ENCODE measurements at regions not wholly inside any gene's neighbourhood (a gene's known extent, or its start where the extent isn't known, plus 50 kb on each side); places are given as distances from the start of the nearest gene placed in this dataset.

GRCh38 chr4:177057186-177057585 is 252.5 kb upstream of the NEIL3 start:
- no peaks in the 10 kb centered on the region for H3K36me3 ChIP-seq (ENCODE audit: insufficient read depth, low read depth, low read length)
- no peaks in the 10 kb centered on the region for H3K27me3 ChIP-seq (ENCODE audit: insufficient read depth, low read length)
- no peaks in the 10 kb centered on the region for H3K9me3 ChIP-seq (ENCODE audit: insufficient read depth, low read depth, low read length)
- H3K9ac ChIP-seq (ENCODE audit: low read depth, low read length), result no peak overlapping the region
- no peak overlapping the region for H3K4me3 ChIP-seq (ENCODE audit: low read length)
- no peak overlapping the region for H3K27ac ChIP-seq (ENCODE audit: low read length)
- no peaks in the 10 kb centered on the region for H3K4me1 ChIP-seq (ENCODE audit: insufficient read depth, low read length)

GRCh38 chr4:177064116-177064515 is 245.6 kb upstream of the NEIL3 start:
- Histone ChIP-seq H3K4me1 (ENCODE audit: insufficient read depth, low read length) (no peaks in the 10 kb centered on the region), H3K36me3 (ENCODE audit: insufficient read depth, low read depth, low read length) (no peaks in the 10 kb centered on the region), H3K27me3 (ENCODE audit: insufficient read depth, low read length) (no peaks in the 10 kb centered on the region), H3K9me3 (ENCODE audit: insufficient read depth, low read depth, low read length) (no peaks in the 10 kb centered on the region), H3K27ac (ENCODE audit: low read length) (no peak overlapping the region), H3K4me3 (ENCODE audit: low read length) (no peak overlapping the region), H3K9ac (ENCODE audit: low read depth, low read length) (no peak overlapping the region)

GRCh38 chr4:177064729-177065394 is 244.8 kb upstream of the NEIL3 start:
- Histone ChIP-seq H3K27me3 (ENCODE audit: insufficient read depth, low read length) (no peaks in the 10 kb centered on the region), H3K9ac (ENCODE audit: low read depth, low read length) (no peak overlapping the region), H3K9me3 (ENCODE audit: insufficient read depth, low read depth, low read length) (no peaks in the 10 kb centered on the region), H3K4me1 (ENCODE audit: insufficient read depth, low read length) (no peaks in the 10 kb centered on the region), H3K27ac (ENCODE audit: low read length) (no peak overlapping the region), H3K4me3 (ENCODE audit: low read length) (no peak overlapping the region), H3K36me3 (ENCODE audit: insufficient read depth, low read depth, low read length) (no peaks in the 10 kb centered on the region)

- H3K4me1 ChIP-seq (ENCODE audit: insufficient read depth, low read length), result no peaks in the 10 kb centered on the region
- H3K4me3 ChIP-seq (ENCODE audit: low read length), result no peak overlapping the region
- no peak overlapping the region for H3K9ac ChIP-seq (ENCODE audit: low read depth, low read length)
- H3K9me3 ChIP-seq (ENCODE audit: insufficient read depth, low read depth, low read length), result no peaks in the 10 kb centered on the region
- no peak overlapping the region for H3K27ac ChIP-seq (ENCODE audit: low read length)
- no peaks in the 10 kb centered on the region for H3K36me3 ChIP-seq (ENCODE audit: insufficient read depth, low read depth, low read length)
- H3K27me3 ChIP-seq (ENCODE audit: insufficient read depth, low read length), result no peaks in the 10 kb centered on the region
These were observed 242.9 kb upstream of the NEIL3 start for GRCh38 chr4:177066746-177067145.

- H3K9ac ChIP-seq (ENCODE audit: low read depth, low read length), result no peak overlapping the region
- no peaks in the 10 kb centered on the region for H3K9me3 ChIP-seq (ENCODE audit: insufficient read depth, low read depth, low read length)
- H3K4me3 ChIP-seq (ENCODE audit: low read length), result no peak overlapping the region
- no peak overlapping the region for H3K27ac ChIP-seq (ENCODE audit: low read length)
- no peaks in the 10 kb centered on the region for H3K4me1 ChIP-seq (ENCODE audit: insufficient read depth, low read length)
- no peaks in the 10 kb centered on the region for H3K27me3 ChIP-seq (ENCODE audit: insufficient read depth, low read length)
- no peaks in the 10 kb centered on the region for H3K36me3 ChIP-seq (ENCODE audit: insufficient read depth, low read depth, low read length)
These were observed 239.1 kb upstream of the NEIL3 start for GRCh38 chr4:177070533-177071058.

- Histone ChIP-seq H3K9me3 (ENCODE audit: insufficient read depth, low read depth, low read length) (no peaks in the 10 kb centered on the region), H3K4me1 (ENCODE audit: insufficient read depth, low read length) (no peaks in the 10 kb centered on the region), H3K27me3 (ENCODE audit: insufficient read depth, low read length) (no peaks in the 10 kb centered on the region), H3K4me3 (ENCODE audit: low read length) (no peak overlapping the region), H3K27ac (ENCODE audit: low read length) (no peak overlapping the region), H3K36me3 (ENCODE audit: insufficient read depth, low read depth, low read length) (no peaks in the 10 kb centered on the region), H3K9ac (ENCODE audit: low read depth, low read length) (no peak overlapping the region)
These were observed 232.3 kb upstream of the NEIL3 start for GRCh38 chr4:177077095-177077971.

GRCh38 chr4:177079327-177079726 is 230.3 kb upstream of the NEIL3 start:
- Histone ChIP-seq H3K9me3 (ENCODE audit: insufficient read depth, low read depth, low read length) (no peaks in the 10 kb centered on the region), H3K4me1 (ENCODE audit: insufficient read depth, low read length) (peaks cover 5% of the 10 kb centered on the region; the same call in 1 of the 2 replicates), H3K27me3 (ENCODE audit: insufficient read depth, low read length) (no peaks in the 10 kb centered on the region), H3K9ac (ENCODE audit: low read depth, low read length) (no peak overlapping the region), H3K27ac (ENCODE audit: low read length) (no peak overlapping the region), H3K4me3 (ENCODE audit: low read length) (no peak overlapping the region), H3K36me3 (ENCODE audit: insufficient read depth, low read depth, low read length) (no peaks in the 10 kb centered on the region)

- no peak overlapping the region for H3K27ac ChIP-seq (ENCODE audit: low read length)
- H3K36me3 ChIP-seq (ENCODE audit: insufficient read depth, low read depth, low read length), result no peaks in the 10 kb centered on the region
- no peak overlapping the region for H3K9ac ChIP-seq (ENCODE audit: low read depth, low read length)
These were observed 229.3 kb upstream of the NEIL3 start for GRCh38 chr4:177080388-177080787.

GRCh38 chr4:177087060-177087459 is 222.6 kb upstream of the NEIL3 start:
- H3K36me3 ChIP-seq (ENCODE audit: insufficient read depth, low read depth, low read length), result no peaks in the 10 kb centered on the region
- peaks cover 5% of the 10 kb centered on the region; the same call in 1 of the 2 replicates for H3K4me1 ChIP-seq (ENCODE audit: insufficient read depth, low read length)
- H3K9ac ChIP-seq (ENCODE audit: low read depth, low read length), result no peak overlapping the region
- H3K27ac ChIP-seq (ENCODE audit: low read length), result no peak overlapping the region
- no peaks in the 10 kb centered on the region for H3K9me3 ChIP-seq (ENCODE audit: insufficient read depth, low read depth, low read length)
- H3K4me3 ChIP-seq (ENCODE audit: low read length), result no peak overlapping the region
- no peaks in the 10 kb centered on the region for H3K27me3 ChIP-seq (ENCODE audit: insufficient read depth, low read length)

More at GRCh38 chr4:177080388-177080787, 229.3 kb upstream of the NEIL3 start:
- Histone ChIP-seq H3K9me3 (ENCODE audit: insufficient read depth, low read depth, low read length) (no peaks in the 10 kb centered on the region), H3K4me3 (ENCODE audit: low read length) (no peak overlapping the region), H3K4me1 (ENCODE audit: insufficient read depth, low read length) (peaks cover 5% of the 10 kb centered on the region; the same call in 1 of the 2 replicates), H3K27me3 (ENCODE audit: insufficient read depth, low read length) (no peaks in the 10 kb centered on the region)

GRCh38 chr4:177087499-177087898 is 222.2 kb upstream of the NEIL3 start:
- Histone ChIP-seq H3K9me3 (ENCODE audit: insufficient read depth, low read depth, low read length) (no peaks in the 10 kb centered on the region), H3K27ac (ENCODE audit: low read length) (no peak overlapping the region), H3K36me3 (ENCODE audit: insufficient read depth, low read depth, low read length) (no peaks in the 10 kb centered on the region), H3K4me1 (ENCODE audit: insufficient read depth, low read length) (peaks cover 5% of the 10 kb centered on the region; the same call in 1 of the 2 replicates), H3K9ac (ENCODE audit: low read depth, low read length) (no peak overlapping the region), H3K27me3 (ENCODE audit: insufficient read depth, low read length) (no peaks in the 10 kb centered on the region), H3K4me3 (ENCODE audit: low read length) (no peak overlapping the region)

- Histone ChIP-seq H3K36me3 (ENCODE audit: insufficient read depth, low read depth, low read length) (no peaks in the 10 kb centered on the region), H3K9me3 (ENCODE audit: insufficient read depth, low read depth, low read length) (no peaks in the 10 kb centered on the region), H3K4me1 (ENCODE audit: insufficient read depth, low read length) (no peaks in the 10 kb centered on the region), H3K4me3 (ENCODE audit: low read length) (no peak overlapping the region), H3K27ac (ENCODE audit: low read length) (no peak overlapping the region), H3K27me3 (ENCODE audit: insufficient read depth, low read length) (no peaks in the 10 kb centered on the region), H3K9ac (ENCODE audit: low read depth, low read length) (no peak overlapping the region)
These were observed 218.2 kb upstream of the NEIL3 start for GRCh38 chr4:177091515-177091914.

GRCh38 chr4:177092807-177093206 is 216.9 kb upstream of the NEIL3 start:
- H3K27ac ChIP-seq (ENCODE audit: low read length), result no peak overlapping the region
- no peak overlapping the region for H3K4me3 ChIP-seq (ENCODE audit: low read length)
- no peaks in the 10 kb centered on the region for H3K9me3 ChIP-seq (ENCODE audit: insufficient read depth, low read depth, low read length)
- no peaks in the 10 kb centered on the region for H3K4me1 ChIP-seq (ENCODE audit: insufficient read depth, low read length)
- no peaks in the 10 kb centered on the region for H3K27me3 ChIP-seq (ENCODE audit: insufficient read depth, low read length)
- no peaks in the 10 kb centered on the region for H3K36me3 ChIP-seq (ENCODE audit: insufficient read depth, low read depth, low read length)
- no peak overlapping the region for H3K9ac ChIP-seq (ENCODE audit: low read depth, low read length)

All from iPS-20b (cell line).